CD4-positive, alpha-beta T cell treated with Interleukin-4 for 4 hours (primary cell): ENCODE measurements at regions not wholly inside any gene's neighbourhood (a gene's known extent, or its start where the extent isn't known, plus 50 kb on each side); places are given as distances from the start of the nearest gene placed in this dataset.
"Not testable (repeated sequence)": the region's sequence is repeated elsewhere in the genome, so short reads cannot be mapped to it uniquely, and the experiment has no call there.

ENCODE experiments used
- DNase-seq: peaks from one replicate; pipeline ENCODE4 v3.0.0-alpha.2; 2020

- no peak for DNase-seq
Observed at GRCh38 chr1:19024532-19024931, 68.1 kb upstream of the IFFO2 start.

GRCh38 chr1:19023787-19024186 lies 67.3 kb upstream of the IFFO2 start:
- no peak for DNase-seq

GRCh38 chr1:19021845-19022244 lies 65.4 kb upstream of the IFFO2 start:
- no peak for DNase-seq

- not testable (repeated sequence) for DNase-seq
Observed at GRCh38 chr1:19019288-19019687, 62.8 kb upstream of the IFFO2 start.

GRCh38 chr1:19015476-19015875 lies 59.0 kb upstream of the IFFO2 start:
- no peak for DNase-seq

- DNase-seq: no peak
Observed at GRCh38 chr1:19014765-19015164, 58.3 kb upstream of the IFFO2 start.

- no peak for DNase-seq
Observed at GRCh38 chr1:19013826-19014548, 57.5 kb upstream of the IFFO2 start.

GRCh38 chr1:19011845-19012231 lies 55.4 kb upstream of the IFFO2 start:
- DNase-seq: no peak

GRCh38 chr1:19010995-19011844 lies 54.7 kb upstream of the IFFO2 start:
- peak; percentile 72 for DNase-seq

- DNase-seq: no peak
Observed at GRCh38 chr1:19010503-19010902, 54.0 kb upstream of the IFFO2 start.

- no peak for DNase-seq
Observed at GRCh38 chr1:19009882-19010321, 53.4 kb upstream of the IFFO2 start.

- DNase-seq: no peak
Observed at GRCh38 chr1:19009126-19009881, 52.8 kb upstream of the IFFO2 start.

- DNase-seq: no peak
Observed at GRCh38 chr1:19007491-19008441, 51.3 kb upstream of the IFFO2 start.

- DNase-seq: no peak
Observed at GRCh38 chr1:19006837-19007271, 50.4 kb upstream of the IFFO2 start.
